Activated CD8-positive, alpha-beta T cell treated with anti-CD3 and anti-CD28 coated beads, Interleukin-2, amount 10 ng/mL, durations not matched to agents 7 days and 5 days (primary cell): ENCODE measurements at regions not wholly inside any gene's neighbourhood (a gene's known extent, or its start where the extent isn't known, plus 50 kb on each side); places are given as distances from the start of the nearest gene placed in this dataset.

Experiments
- ATAC-seq: fragments of 150-1000 bp; cut with Tn5 transposase; one replicate; pipeline ENCODE4 v1.10.0; 2021; ENCODE audit warnings: moderate library complexity
- CTCF ChIA-PET: fragments of 350-600 bp; sonication (Branson Sonifier 250); formaldehyde crosslinking; loops from one replicate; lab custom pipeline; 2021; ENCODE audit warnings: antibody characterized with exemption; lab: Charles Lee
- POLR2A ChIA-PET: fragments of 350-600 bp; sonication (Branson Sonifier 250); formaldehyde crosslinking; loops from one replicate; lab custom pipeline; 2021; ENCODE audit warnings: antibody characterized with exemption; lab: Charles Lee
- DNase-seq: peaks from one replicate; pipeline ENCODE4 v3.0.0-alpha.2; 2020
- H3K27ac Mint-ChIP-seq: one replicate; pipeline ENCODE4 v1.8.0; 2021; ENCODE audit warnings: mild to moderate bottlenecking, mixed read lengths
- H3K27me3 Mint-ChIP-seq: one replicate; pipeline ENCODE4 v1.8.0; 2021; ENCODE audit warnings: low read depth, mixed read lengths
- H3K36me3 Mint-ChIP-seq: one replicate; pipeline ENCODE4 v1.8.0; 2021; ENCODE audit warnings: low read depth, mixed read lengths
- H3K4me1 Mint-ChIP-seq: one replicate; pipeline ENCODE4 v1.8.0; 2021; ENCODE audit warnings: low read depth, mixed read lengths
- H3K4me3 Mint-ChIP-seq: one replicate; pipeline ENCODE4 v1.8.0; 2021; ENCODE audit warnings: mild to moderate bottlenecking, mixed read lengths
- H3K9me3 Mint-ChIP-seq: one replicate; pipeline ENCODE4 v1.8.0; 2022; ENCODE audit warnings: mixed read lengths; ENCODE audit not compliant: insufficient read depth

DNA sequence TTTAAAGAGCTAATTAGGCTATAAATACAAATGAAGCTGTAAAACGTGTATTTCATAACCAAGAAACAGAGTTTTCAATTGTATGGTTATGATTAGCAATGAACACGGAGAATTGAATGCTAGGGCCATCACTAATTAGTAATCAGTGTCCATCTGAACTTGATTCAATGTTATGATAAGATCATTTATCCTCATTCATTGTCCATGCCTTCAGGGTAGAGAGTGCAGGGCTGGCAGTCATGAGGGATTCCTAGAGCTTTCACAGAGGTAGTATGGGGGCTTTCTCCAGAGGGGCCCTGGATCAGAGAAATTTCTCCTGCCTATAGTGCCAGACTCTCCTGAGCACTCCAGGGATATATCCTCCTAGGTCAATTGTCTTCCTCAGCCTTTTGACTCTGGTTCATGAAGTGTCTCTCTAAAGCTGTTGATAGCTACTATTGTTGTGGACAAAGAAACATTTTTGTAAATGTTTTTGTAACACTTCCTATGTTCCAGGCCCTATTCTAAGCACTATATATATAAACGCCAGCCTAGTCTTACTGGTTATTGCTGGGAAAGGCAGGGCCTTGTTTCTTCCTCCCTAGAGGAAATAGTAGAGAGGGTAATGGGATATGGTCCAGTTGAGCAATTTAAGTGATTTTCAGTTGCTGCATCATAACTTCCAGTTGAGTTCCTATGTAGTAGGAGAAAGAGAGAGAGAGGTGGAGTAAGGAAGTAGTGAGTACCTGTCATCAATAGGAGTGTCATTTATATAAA, 249.0 kb downstream of the NFKBIZ start:
- POLR2A ChIA-PET: interaction anchor here (1.0 kb wide), 1 partner anchor 249 kb away, joined by 4 read pairs; the partner anchor contains the start of gene NFKBIZ
- CTCF ChIA-PET: no interaction called here
- H3K4me3 Mint-ChIP-seq: no peak overlapping the region
- DNase-seq (no peak), ATAC-seq (no peak)
- no peaks in the 10 kb centered on the region for H3K9me3 Mint-ChIP-seq
- H3K36me3 Mint-ChIP-seq: no peaks in the 10 kb centered on the region
- H3K27ac Mint-ChIP-seq: no peak overlapping the region
- peaks cover 2% of the 10 kb centered on the region for H3K27me3 Mint-ChIP-seq
- peaks cover 13% of the 10 kb centered on the region for H3K4me1 Mint-ChIP-seq

DNA sequence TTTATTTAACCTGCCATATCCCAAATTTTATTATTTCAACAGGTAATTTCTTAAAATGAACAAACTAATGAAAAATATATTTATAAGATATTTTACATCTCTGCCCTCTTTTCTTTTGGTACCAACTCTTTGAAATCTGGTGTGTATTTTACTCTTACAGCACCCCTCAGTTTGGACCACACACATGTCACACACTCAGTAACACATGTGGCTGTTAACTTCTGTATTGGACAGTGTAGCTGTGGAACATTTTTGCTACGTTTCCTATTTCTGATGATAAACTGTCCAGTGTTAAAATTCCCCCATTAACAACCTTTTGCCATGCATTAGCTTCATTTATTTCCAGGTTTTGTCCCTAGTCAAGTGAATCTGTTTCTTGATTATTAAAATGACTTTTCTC, 250.6 kb downstream of the NFKBIZ start:
- Mint-ChIP-seq H3K4me3 (no peak overlapping the region), H3K27me3 (peaks cover 2% of the 10 kb centered on the region), H3K27ac (no peak overlapping the region), H3K9me3 (no peaks in the 10 kb centered on the region), H3K36me3 (no peaks in the 10 kb centered on the region), H3K4me1 (peaks cover 2% of the 10 kb centered on the region)
- ATAC-seq (no peak), DNase-seq (no peak)
- ChIA-PET CTCF (no interaction called here), POLR2A (no interaction called here)

DNA sequence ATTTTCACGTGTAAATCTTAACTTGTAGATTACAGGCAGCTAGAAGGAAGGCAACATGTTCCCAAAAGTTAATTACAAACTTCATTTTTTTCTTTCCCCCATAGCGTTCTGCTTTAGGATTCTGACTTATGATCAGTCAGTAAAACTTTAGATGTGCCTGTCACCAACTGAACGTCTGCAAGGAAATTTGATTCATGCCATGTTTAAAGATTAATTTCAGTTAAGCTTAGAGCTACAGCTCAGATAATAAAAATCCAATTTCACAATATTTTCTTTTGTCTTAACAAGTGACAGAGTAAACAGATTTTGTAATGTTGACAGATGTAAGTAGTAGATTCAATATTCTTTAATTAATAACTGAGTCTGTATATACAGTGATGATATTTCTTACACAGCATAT, 253.1 kb downstream of the NFKBIZ start:
- peaks cover 2% of the 10 kb centered on the region for H3K27me3 Mint-ChIP-seq
- CTCF ChIA-PET: interaction anchor here (1.0 kb wide), 1 partner anchor 9 kb away, joined by 4 read pairs; no protein-coding TSS in a partner anchor
- no peak for ATAC-seq
- peaks cover 3% of the 10 kb centered on the region for H3K9me3 Mint-ChIP-seq
- no peak overlapping the region for H3K27ac Mint-ChIP-seq
- H3K4me3 Mint-ChIP-seq: no peak overlapping the region
- DNase-seq: no peak
- H3K36me3 Mint-ChIP-seq: peaks cover 5% of the 10 kb centered on the region
- H3K4me1 Mint-ChIP-seq: peaks cover 9% of the 10 kb centered on the region
- POLR2A ChIA-PET: no interaction called here

DNA sequence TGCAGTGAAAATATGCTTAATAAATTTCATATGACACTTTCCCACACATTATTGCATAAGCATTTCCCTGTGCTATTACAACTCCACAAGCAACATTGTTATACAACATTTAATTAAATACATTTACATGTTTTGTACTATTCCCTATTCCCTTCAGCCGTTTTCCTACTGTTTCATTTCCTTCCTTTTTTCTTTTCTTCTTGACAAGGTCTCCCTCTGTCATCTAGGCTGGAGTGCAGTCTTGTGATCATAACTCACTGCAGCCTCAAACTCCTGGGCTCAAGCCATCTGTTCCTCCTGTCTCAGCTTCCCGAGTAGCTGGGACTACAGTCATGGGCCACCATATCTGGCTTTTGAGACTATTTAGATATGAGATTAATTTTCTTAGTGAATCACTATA, 254.7 kb downstream of the NFKBIZ start:
- Mint-ChIP-seq H3K27me3 (peaks cover 2% of the 10 kb centered on the region), H3K9me3 (peaks cover 6% of the 10 kb centered on the region), H3K4me1 (peaks cover 9% of the 10 kb centered on the region), H3K4me3 (no peak overlapping the region), H3K36me3 (peaks cover 5% of the 10 kb centered on the region), H3K27ac (no peak overlapping the region)
- DNase-seq (no peak), ATAC-seq (no peak)
- ChIA-PET POLR2A (interaction anchor here (0.6 kb wide), 1 partner anchor 380 kb away, joined by 3 read pairs; the partner anchor contains the start of gene CEP97), CTCF (no interaction called here)

DNA sequence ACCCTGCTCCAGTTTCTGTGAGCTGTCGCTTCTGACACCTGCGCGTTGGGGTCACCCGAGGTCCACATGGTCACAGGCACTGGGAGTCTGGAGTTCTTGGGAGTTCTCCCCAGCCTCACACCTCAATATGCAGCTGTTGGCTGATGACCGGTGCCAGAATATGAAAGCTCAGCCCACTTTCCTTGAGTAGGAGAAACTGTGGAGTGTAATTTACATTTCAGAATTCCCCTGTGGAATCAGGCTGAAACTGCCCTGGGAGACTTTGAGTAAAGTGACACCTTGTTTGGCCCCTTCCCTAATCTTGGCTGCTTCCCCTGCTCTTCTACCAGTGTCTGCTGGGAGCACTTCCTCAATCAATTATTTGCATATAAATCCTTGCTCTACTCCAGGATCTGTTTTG, 255.9 kb downstream of the NFKBIZ start:
- ChIA-PET POLR2A (no interaction called here), CTCF (no interaction called here)
- Mint-ChIP-seq H3K27ac (no peak overlapping the region), H3K4me3 (no peak overlapping the region), H3K36me3 (peaks cover 5% of the 10 kb centered on the region), H3K9me3 (peaks cover 6% of the 10 kb centered on the region), H3K4me1 (peaks cover 9% of the 10 kb centered on the region), H3K27me3 (peaks cover 2% of the 10 kb centered on the region)
- ATAC-seq (no peak), DNase-seq (no peak)

DNA sequence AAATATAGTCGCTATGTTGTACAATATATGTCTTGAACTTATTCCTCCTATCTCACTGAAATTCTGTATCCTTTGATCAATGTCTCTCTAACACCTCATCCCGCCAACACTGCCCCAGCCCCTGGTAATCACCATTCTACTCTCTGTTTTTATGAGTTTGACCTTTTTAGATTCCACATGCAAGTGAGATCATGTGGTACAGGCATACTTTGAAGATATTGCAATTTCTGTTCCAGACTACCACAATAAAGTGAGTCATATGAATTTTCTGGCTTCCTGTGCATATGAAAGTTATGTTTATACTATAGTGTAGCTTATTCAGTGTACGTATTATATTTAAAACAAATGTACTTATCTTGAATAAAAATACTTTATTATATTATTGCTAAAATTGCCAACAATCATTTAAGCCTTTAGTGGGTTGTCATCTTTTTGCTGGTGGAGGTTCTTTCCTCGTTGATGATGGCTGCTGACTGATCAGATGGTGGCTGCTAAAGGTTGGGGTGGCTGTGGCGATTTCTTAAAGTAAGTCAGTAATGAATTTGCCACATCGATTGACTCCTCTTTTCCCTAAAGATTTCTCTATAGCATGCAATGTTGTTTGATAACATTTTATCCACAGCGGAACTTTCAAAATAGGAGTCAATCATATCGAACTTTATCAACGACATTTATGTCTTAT, 257.2 kb downstream of the NFKBIZ start:
- CTCF ChIA-PET: no interaction called here
- H3K4me1 Mint-ChIP-seq: peaks cover 9% of the 10 kb centered on the region

DNA sequence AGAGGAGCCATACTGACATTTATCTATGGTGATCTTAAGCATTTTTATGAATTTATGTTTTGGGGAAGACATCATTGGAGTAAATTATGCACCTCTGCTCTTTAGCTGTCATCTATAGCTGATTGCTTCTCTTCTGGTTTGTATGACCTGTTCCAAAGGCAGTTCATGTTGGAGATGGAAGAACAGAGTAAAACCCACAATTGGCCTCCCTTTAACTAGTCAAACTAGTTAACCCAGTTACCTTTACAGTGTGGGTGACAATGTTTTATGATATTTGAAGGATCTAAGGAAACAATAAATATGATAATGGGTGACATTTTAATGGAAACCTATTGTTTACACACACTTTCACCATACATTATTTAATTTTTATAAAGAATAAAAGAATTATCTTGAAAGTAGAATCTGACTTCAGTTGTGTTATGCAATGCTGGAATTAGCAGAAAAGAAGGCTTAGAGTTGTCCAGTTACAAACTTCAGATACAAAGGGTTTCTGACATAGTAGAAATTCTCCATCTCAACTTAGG, 263.5 kb downstream of the NFKBIZ start:
- DNase-seq (no peak), ATAC-seq (no peak)
- Mint-ChIP-seq H3K4me3 (no peak overlapping the region), H3K4me1 (peaks cover 35% of the 10 kb centered on the region), H3K9me3 (peaks cover 11% of the 10 kb centered on the region), H3K27me3 (no peaks in the 10 kb centered on the region), H3K36me3 (peaks cover 30% of the 10 kb centered on the region), H3K27ac (peak overlapping the region; percentile 58)
- ChIA-PET POLR2A (interaction anchor here (0.7 kb wide), 1 partner anchor 259 kb away, joined by 3 read pairs; no protein-coding TSS in a partner anchor), CTCF (no interaction called here)

More for the DNA sequence above, 257.2 kb downstream of the NFKBIZ start:
- Mint-ChIP-seq H3K27me3 (no peaks in the 10 kb centered on the region), H3K4me3 (no peak overlapping the region), H3K27ac (no peak overlapping the region), H3K9me3 (peaks cover 6% of the 10 kb centered on the region), H3K36me3 (peaks cover 7% of the 10 kb centered on the region)
- ATAC-seq: no peak
- no peak for DNase-seq
- POLR2A ChIA-PET: no interaction called here

DNA sequence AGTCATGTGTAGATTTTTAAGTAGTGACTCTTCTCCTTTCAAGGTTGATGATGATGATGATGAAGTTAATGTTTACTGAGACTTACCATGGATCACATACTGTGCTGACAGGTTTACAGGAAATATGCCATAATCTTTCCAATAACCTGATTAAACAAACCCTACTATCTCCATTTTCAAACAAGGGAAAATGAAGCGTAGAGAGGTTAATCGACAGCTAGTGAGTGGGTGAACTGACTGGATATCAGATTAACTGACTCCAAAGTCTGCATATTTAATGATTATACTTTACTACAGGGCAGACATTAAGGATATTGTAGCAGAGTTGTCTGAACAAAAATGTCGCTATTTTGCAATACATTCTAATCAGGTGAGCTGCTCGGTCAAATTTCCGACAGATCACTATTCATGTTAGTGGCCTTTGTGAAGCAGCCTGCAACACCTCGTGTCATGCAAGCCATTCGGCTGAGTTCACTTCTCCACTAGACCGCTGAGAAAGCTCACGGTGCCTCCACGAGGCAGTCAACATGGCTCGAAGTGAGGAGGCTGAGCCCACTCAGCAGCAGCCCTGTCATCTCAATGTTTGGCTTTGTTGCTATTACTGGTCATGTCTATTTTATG, 264.2 kb downstream of the NFKBIZ start:
- Mint-ChIP-seq H3K27ac (peak overlapping the region; percentile 69), H3K4me1 (peaks cover 35% of the 10 kb centered on the region), H3K9me3 (peaks cover 18% of the 10 kb centered on the region), H3K36me3 (peaks cover 33% of the 10 kb centered on the region), H3K4me3 (peak overlapping the region; percentile 26), H3K27me3 (no peaks in the 10 kb centered on the region)
- ChIA-PET CTCF (interaction anchor here (1.0 to 1.9 kb wide), 5 partner anchors 112 to 304 kb away, joined by 3 to 9 read pairs (median 5); no protein-coding TSS in a partner anchor), POLR2A (interaction anchor here (0.6 to 1.7 kb wide), 6 partner anchors 260 to 407 kb away, joined by 3 to 7 read pairs (median 4); partner anchors contain the start of gene NFKBIZ)
- no peak for DNase-seq
- ATAC-seq: peak; percentile 38

DNA sequence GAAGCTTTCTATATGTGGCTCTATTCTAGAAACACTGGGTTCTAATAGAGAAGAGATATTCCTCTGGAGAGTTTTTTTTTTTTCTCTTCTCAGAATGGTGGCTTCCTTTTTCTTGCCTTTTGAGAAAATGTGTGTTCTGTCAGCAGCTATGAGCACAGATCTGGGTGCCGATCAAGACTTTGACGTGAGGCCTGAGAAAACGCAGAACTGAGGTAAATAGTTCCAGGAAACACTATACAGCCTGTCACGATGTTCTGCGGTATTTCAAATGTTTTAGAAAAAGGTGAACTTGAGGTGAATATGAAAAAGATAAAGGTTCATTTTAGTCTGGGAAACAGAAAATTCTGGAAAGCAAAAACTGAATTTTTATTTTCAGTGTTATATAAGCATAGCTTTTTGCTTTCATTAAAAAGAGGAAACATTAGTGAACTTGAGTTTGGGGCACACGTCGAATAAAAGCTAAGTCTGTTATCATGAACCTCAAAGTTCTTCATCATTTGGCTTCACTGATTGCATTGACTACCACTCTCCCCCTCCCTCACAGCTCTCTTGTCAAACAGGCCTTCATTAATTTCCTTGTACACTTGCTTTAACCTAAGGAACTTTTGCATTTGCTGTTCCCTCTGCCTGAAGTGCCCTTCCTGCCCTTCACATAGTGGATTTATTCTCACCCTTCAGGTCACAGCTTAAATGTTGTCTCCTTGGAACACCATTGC, 265.1 kb downstream of the NFKBIZ start:
- Mint-ChIP-seq H3K4me3 (peak overlapping the region; percentile 4), H3K36me3 (peaks cover 41% of the 10 kb centered on the region), H3K27me3 (no peaks in the 10 kb centered on the region), H3K27ac (peak overlapping the region; percentile 69), H3K9me3 (peaks cover 23% of the 10 kb centered on the region), H3K4me1 (peaks cover 35% of the 10 kb centered on the region)
- ATAC-seq (peak; percentile 97), DNase-seq (peak; percentile 82)
- CTCF ChIA-PET: interaction anchor here (0.8 to 1.9 kb wide), 6 partner anchors 111 to 305 kb away, joined by 3 to 9 read pairs (median 4); no protein-coding TSS in a partner anchor
- POLR2A ChIA-PET: interaction anchor here (0.6 to 1.7 kb wide), 7 partner anchors 111 to 407 kb away, joined by 3 to 7 read pairs (median 3); partner anchors contain the start of gene NFKBIZ

DNA sequence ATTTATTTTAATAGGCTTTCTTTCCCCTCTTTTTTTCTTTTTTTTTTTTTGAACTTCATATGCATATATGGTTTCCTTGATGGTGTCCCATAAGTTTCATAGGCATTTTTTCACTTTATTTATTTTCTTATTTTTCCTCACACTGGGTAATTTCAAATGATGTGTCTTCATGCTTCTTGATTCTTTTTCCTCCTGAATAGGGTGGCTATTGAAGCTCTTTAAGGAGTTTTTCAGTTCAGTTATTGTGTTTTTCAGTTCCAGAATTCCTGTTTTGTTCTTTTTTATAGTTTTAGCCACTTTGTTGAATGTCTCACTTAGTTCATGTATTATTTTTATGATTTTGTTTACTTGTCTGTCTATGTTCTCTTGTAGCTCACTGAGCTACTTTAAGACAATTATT, 273.2 kb downstream of the NFKBIZ start:
- no peaks in the 10 kb centered on the region for H3K4me1 Mint-ChIP-seq
- H3K9me3 Mint-ChIP-seq: peaks cover 49% of the 10 kb centered on the region
- no peak overlapping the region for H3K27ac Mint-ChIP-seq
- no peaks in the 10 kb centered on the region for H3K27me3 Mint-ChIP-seq
- DNase-seq: no peak
- CTCF ChIA-PET: no interaction called here
- ATAC-seq: no peak
- H3K36me3 Mint-ChIP-seq: peaks cover 47% of the 10 kb centered on the region
- POLR2A ChIA-PET: no interaction called here
- H3K4me3 Mint-ChIP-seq: no peak overlapping the region

DNA sequence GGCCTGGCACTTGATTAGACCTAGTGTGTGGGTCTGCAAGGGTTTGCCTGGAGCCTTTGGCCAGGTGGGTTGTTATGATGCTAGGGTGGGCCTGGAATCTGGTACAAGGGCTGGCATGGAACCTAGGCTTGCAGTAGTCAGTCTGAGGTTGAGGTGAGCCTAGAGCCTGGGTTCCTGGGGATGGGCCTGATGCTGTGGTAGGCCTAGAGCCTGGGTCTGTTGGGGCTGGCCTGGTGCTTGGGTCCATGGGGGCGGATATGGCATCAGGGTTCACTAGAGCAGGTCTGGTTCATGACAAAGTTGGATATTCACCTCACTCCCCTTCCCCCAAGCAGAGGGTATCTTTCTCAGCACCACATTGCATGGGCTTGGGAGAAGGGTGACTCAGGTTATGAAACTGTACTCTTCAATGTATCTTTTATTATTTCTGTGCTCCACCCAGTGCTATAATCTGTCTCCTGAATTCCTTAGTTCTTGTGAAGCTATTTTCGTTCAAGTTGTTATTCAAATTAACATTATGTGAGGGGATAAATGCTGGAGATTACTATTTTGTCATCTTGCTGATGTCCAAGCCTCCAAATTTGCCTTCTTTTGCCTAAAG, 274.4 kb downstream of the NFKBIZ start:
- Mint-ChIP-seq H3K27me3 (no peaks in the 10 kb centered on the region), H3K4me3 (no peak overlapping the region), H3K4me1 (no peaks in the 10 kb centered on the region), H3K27ac (no peak overlapping the region), H3K36me3 (peaks cover 42% of the 10 kb centered on the region), H3K9me3 (peaks cover 41% of the 10 kb centered on the region)
- DNase-seq (no peak), ATAC-seq (no peak)
- POLR2A ChIA-PET: no interaction called here
- CTCF ChIA-PET: no interaction called here
